ENCODE measurements at regions not wholly inside any gene's neighbourhood (a gene's known extent, or its start where the extent isn't known, plus 50 kb on each side); places are given as distances from the start of the nearest gene placed in this dataset.

- TF ChIP-seq CTCF (IDR thresholded peaks at IDR 0.05) (no peak), POLR2A (IDR thresholded peaks at IDR 0.05) (no peak)
Measured at GRCh38 chr1:114290341-114290740, 136.7 kb upstream of the SYT6 start.
